GM19463 (cell line): ENCODE measurements at regions not wholly inside any gene's neighbourhood (a gene's known extent, or its start where the extent isn't known, plus 50 kb on each side); places are given as distances from the start of the nearest gene placed in this dataset.
"Not testable (repeated sequence)": the region's sequence is repeated elsewhere in the genome, so short reads cannot be mapped to it uniquely, and the experiment has no call there.

Experiments used
- ATAC-seq: cut with Tn5 transposase; IDR thresholded peaks from one replicate; pipeline ENCODE4 v1.9.1; 2021; ENCODE audit warnings: mild to moderate bottlenecking, moderate library complexity; ENCODE audit not compliant: unreplicated experiment

DNA sequence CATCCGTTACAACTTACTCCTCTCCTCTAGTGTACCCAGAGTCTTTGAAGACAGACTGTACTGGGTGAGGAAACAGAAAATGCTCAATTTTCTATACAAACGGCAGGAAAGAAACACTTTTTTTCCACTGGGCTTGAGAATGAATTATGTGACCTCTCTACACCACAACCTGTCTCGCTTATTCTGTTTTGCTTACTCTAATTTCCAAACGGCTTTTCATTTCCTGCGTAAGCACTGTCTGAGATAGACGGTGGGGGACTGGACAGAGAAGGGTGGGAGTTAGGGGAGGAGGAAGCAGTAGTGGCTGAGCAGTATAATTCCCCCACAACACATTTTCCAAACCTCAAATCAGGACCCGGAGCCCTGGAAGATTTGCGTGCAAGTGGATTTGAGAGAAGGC is 191.4 kb upstream of the SDK2 start:
- no peak for ATAC-seq

DNA sequence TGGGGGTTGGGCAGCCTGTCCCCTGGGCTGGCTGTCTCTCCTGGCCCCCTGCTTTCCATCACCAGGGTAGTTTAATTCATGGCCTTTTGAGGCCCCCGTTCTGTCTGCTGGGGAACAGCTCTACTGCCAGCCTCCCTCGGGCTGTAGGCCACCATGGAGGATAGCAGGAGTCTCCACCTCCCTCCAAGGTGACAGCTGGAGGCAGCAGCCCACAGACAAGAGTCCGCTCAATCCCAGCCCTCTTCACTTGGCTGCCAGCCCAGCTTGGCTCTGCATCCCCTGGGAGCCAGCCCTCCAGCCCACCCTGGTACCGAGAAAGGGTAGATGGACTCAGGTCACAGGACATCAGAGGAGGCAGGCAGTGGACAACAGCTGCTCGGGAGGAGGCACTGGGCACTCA is 194.6 kb upstream of the SDK2 start:
- no peak for ATAC-seq

DNA sequence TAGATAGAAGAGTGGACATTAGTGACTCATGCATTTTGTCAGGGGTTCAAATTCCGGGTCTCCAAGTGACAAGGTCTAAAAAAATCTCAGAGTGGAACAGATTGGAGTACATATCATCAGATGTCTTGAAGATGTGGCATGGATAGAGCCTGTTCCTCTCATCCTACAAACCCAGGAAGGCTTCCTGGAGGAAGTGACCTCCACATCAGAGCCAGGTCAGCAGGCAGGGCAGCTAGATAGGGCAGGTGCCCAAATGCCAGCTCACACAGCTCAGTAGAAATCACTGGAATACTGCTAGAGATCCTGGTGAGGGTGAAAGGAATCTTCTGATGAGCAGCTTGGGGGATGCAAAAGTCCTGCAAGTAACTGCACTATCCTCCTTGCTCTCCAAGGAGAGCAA is 196.6 kb upstream of the SDK2 start:
- ATAC-seq = no peak

DNA sequence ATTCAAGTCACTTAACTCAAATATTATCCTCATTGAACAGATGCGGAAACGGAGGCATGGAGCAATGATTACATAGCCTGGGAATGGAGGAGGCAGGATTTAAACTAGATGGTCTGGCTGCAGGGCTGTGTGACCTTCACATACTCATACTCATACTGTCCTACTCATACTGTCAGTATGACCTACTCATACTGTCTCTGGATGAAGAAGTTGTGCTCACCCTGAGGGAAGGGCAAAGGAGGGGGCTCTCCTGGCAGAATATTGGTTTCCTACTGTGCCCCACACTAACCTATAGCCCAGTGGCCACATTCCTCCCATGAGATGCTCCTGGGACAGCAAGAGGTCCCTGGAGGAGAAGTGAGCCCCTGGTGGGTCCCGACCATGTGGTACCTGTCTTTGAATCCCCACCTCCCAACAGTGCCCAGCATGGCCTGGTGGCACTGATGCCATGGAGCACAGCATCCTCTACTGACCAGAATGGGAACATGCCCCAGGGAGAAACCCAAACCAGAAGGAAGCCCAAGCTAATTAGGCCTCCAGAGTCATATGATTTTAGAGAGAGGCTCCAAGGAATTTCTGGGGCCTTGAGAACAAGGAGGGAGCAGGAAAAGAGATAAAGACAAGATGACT is 197.3 kb upstream of the SDK2 start:
- no peak for ATAC-seq

DNA sequence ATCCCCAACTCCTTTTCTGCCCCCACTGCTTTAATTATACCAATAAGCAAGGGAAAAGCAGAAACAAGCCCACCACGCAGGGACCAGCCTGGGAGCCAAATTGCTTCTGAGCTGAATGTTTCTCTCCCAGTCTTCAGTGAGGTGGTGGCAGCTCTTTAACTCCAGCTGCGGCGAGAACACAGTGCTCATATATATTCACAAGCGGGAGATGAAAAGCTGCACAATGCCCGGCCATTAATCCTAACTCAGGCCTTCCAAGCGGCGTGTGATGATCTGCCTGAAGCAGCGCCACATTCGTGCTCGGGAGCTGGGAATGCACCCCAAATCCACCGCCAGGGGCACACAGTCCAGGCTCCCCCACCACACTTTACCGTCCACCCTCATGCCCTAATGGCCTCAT is 203.7 kb upstream of the SDK2 start:
- no peak for ATAC-seq

DNA sequence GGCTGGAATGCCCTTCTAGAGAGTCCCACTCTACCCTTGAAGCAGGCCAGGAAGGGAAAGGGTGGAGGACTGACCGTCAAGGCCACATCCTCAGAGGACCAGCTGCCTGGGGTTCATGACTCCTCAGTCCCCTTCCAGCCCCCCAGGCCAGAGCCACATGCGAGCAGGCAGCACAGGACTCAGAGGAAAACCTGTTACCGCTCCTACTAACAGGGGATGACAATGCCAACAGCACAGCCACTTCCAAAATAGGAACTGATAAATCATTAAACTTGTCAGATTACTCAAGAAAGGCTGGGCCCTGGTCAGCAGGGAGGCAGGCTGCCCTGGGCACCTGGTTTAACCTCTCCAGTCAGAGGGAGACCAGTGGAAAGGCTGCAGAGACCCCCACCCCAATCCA is 206.2 kb upstream of the SDK2 start:
- ATAC-seq = no peak

DNA sequence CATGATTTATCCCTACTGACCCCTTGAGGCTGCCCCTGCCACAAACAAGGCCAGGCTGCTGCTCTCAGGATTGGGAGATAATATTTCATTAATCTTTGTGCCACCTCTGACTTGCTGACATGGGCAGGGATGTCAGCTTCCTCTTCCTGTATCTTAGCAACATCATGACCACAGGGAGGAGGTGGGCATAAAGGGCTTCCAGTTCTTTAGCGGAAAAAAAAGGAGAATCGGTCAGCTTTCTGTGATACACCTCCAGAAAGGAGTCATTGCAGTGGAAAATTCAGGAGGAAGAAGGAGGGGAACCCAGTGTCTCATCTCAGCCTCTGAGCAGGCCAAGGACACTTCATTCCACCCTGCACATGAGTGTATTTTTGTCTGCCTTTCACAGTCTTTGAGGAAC is 206.8 kb upstream of the SDK2 start:
- no peak for ATAC-seq

DNA sequence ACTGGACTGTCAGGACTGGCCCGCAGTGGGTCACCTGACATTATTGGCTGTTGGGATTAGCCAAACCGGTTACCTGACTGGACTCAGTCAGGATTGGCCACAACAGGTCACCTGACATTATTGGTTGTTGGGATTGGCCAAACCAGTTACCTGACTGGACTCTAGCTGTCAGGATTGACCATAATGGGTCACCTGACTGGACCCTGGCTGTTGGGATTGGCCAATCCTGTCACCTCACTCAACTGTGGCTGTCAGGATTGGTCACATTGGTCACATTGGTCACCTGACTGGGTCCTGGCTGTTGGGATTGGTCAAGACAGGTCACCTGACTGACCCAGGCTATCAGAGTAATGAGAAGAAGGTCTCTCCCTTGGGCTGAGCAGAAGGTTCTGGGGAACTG is 207.7 kb upstream of the SDK2 start:
- ATAC-seq = no peak

DNA sequence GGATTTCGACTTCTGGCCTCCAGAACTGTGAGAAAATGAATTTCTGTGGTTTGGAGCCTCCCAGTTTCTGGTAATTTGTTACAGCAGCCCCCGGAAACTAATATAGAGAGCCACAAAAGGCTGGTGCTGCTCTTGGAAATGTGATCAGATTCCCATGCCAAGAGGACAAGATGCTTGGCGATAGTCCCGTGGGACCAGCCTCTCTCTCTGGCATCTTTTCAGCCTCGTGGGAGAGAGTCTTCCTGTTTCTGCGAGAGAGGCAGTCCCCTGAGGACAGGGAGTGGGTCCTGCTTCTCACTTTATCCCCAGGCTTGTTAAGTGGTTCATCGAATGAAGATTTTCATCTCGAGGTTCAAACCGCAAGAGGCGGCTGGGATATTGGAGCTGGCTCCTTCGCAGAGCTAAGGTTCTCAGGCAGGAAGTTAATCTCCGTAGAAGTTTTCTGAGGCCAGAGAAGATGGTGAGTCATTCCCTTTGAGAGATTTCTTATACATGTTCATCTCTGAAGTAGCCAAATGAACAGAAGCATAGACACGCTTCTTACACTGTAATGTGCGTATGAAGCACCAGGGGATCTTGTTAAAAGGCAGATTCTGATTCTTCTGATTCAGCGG is 211.6 kb upstream of the SDK2 start:
- no peak for ATAC-seq

DNA sequence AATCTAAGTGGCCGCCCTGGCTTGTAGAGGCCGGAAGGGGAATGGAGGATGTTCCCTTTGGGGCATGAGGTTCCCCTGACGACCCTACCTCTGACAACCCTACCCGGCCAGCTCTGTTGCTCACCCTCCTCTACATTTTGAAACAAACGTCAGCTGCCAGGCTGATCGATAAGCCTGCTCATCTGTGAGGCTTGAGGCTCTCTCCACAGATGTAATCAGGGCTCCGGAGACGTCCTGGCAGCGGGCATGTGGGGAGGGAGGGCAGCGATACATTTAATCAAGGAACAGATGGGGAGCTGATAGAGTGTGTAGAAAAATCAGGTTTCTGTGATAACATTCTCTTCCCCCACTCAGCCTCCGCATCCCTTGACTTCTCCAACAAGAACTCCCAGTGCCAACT is 212.3 kb upstream of the SDK2 start:
- no peak for ATAC-seq

DNA sequence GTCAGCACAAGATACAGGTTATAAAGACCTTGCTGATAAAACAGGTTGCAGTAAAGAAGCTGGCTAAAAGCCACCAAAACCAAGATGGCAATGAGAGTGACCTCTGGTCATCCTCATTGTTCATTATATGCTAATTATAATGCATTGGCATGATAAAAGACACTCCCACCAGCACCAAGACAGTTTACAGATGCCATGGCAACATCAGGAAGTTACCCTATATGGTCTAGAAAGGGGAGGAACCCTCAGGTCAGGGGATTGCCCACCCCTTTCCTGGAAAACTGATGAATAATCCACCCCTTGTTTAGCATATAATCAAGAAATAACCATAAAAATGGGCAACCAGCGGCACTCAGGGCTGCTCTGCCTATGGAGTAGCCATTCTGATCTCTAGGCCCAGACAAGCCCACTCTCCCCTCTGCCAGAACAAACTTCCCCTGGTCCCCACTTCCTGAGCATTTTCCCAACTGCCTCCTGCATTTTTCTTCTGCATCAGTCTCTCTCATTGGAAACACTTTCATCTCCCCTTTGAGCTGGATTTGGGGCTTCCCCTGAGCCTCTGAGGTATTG is 215.3 kb upstream of the SDK2 start:
- ATAC-seq = not testable (repeated sequence)

DNA sequence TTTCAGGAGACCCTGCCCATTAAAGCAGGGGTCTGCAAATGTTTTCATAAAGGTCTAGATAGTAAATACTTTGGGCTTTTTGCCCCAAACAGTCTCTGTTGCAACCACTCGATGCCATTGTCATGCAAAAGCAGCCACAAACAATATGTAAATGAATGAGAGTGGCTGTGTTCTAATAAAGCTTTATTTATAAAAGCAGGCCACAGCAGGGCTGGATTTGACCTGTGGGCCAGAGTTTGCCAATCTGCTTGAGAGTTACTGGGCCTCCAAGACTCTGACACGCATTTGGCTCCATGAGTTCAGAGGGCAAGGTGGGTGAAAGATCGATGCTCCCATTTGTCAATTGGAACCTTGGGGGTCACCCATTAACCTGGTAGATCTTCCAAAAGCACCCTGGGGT is 217.3 kb upstream of the SDK2 start:
- ATAC-seq = no peak

DNA sequence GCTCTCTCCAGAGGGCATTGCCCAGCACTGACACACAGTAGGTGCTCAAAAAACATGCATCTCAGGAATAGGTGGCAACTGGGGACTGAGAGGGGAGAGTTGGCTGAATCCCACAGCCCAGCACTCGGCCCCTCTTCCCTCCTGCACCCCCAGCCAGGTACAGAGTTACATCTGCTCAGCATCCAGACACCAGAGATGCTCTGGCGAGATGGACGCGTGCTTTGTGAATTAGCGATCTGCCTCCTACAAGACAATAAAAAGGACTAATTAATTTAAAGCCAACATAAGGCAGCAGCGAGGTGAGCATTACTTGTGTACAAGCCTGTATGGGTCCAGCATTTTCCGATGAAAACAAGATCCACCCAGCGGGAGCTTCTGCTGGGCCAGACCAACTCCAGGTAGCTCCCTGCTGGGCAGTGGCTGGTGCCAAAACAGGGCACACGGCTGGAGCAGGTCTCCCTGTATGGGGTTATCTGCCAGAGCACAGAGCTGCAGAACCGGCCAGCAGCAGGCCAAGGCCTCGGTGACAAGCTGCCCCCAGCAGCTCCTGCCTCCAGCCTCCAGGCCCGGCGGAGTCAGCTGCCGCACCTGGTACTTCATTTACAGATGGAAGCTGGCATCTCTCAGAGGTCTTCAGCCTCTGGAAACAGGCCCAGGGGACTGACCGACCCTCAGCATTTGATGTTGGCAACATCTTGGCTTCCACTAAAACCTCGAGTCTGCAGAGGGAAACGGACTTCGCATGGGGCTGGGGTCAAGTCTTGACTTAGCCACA is 219.7 kb upstream of the SDK2 start:
- no peak for ATAC-seq

DNA sequence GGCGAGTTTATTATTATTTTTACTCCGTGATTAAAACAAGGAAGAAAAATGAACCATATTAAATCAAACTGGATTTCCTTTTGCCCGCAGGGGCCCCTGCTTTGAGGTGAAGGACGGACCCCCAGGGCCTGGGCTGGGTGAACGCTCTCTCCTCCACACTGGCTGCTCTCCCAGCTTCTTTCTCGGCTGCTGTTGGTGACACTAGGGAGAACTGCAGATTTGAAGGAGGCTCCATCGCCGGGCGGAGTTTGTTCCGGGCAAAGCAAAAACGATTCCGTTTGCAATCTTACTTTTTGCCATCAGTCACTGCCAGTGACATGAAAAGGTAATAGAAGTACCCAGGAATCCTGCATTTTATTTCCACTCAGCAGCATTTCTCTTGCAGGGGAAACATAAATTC is 221.6 kb upstream of the SDK2 start:
- ATAC-seq = no peak

DNA sequence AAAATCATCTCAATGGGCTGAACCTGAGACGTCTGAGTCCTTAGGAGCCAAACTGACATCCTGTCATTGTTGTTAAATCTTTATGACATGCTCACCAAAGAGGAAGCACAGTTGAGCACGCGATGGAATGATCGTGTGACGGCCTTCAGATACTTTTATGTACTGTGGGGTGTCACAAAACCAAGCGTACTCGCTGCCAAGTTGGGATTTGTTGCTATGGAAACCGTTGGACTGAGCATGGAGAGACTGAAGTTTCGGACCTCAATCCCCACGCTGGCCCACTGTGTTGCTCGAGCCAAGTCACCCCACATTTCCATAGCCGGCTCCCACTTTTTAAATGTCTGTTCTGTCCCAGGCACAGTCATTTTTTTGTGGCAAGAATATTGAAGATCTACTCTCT is 222.8 kb upstream of the SDK2 start:
- ATAC-seq = no peak

DNA sequence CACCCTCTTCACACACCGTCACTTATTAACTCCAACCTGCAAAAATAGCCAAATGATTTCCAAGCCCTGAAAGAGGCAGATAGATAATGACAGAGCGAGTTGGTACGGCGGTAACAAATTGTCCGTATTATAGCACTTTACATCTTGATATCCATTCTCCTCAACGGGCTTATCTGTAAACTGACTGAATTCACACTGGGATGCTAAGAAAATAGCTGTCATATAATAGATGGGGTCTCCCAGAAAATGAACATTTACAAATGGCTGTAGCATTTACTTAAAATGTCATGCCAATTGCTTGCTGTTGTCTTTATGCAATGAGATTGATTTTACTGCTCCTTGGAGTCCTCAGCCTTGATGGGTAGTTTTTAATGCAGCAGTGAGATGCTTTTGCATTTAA is 225.8 kb upstream of the SDK2 start:
- no peak for ATAC-seq

DNA sequence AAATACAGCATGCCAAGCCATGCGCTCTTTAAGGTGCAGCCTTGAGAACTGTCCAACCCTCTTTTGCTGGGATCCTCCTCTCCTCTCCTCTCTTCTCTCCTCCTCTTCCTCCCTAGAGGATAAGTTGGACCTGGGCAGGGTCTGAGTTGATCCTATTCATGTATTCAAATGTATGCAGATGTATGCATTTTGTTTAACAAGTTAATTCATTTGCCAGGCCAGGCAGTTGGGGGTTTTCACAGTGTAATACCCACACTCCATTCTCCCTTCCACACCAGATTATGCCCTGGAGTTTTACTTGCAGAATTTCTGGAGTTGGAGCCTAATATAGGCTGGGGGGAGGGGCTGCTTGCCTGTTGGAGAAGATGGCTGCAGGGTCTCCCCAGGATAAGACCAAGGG is 226.2 kb upstream of the SDK2 start:
- no peak for ATAC-seq

DNA sequence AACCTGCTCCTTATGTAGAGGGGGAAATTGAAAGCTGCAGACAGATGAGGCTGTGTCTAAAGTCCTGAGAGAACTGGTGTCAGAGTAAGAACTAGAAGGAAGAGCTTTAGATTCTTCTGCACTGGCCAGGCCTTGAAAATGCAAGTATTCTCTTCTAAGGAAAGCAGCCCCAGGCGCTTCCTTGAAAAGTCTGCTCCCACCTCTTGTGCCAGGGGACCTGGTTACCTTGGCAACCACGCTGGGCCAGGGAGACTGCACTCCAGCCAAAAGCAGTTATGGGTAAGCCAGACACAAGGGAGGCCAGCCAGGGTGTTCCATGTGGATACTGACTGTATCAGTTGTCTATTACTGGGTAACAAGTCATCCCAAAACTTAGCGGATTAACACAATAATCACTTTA is 228.6 kb upstream of the SDK2 start:
- no peak for ATAC-seq

DNA sequence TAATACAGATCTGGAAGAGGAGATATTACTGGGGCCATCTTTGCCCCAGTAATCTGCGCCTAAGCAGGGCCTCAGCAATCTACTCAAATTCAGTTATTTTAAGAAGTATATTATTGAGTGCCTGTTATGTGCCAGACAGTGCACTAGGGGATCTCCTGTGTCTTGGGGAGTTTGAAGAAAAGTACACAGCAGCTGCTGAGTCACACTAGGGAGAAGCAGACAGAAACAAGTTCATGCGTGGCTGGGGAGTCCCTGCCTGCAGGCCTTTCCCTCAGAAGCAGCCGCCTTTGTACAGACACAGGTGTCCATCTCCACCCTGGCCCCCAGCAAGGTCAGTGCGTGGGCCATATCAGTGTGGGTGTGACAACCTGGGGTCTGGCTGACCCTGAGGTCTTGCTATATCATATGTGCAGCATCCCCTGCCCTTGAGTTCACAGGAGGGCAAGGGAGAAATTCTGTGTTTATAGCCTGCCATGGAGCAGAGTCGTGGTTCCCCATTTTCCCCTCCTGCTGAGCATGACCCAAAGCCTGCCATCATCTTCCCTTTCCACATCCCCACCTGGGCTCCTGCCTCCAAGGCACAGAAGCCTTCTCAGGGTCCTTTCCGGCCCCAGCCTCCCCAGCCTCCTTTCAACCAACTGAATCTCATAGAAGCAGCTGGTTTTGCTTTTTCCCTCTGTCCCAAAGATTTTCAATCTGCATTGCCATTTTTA is 229.9 kb upstream of the SDK2 start:
- ATAC-seq = peak; percentile 85

DNA sequence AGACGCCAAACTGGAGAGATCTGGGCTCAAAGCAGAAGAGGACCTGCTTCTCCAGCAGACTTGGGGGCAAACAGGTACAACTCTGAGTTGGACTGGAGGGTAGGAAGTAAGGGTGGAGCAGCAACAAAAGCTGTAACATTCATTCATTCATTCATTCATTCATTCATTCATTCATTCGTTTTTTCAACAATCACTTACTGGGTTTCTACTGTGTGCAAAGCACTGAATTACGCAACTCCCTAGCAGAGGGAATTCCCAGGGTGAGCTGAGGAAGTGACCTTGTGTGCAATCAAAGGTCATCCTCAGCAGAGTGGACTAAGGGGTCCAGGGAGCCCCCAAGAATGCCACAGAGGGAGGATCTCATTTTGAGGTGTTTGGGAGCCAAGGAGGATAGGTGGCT is 231.1 kb upstream of the SDK2 start:
- no peak for ATAC-seq

DNA sequence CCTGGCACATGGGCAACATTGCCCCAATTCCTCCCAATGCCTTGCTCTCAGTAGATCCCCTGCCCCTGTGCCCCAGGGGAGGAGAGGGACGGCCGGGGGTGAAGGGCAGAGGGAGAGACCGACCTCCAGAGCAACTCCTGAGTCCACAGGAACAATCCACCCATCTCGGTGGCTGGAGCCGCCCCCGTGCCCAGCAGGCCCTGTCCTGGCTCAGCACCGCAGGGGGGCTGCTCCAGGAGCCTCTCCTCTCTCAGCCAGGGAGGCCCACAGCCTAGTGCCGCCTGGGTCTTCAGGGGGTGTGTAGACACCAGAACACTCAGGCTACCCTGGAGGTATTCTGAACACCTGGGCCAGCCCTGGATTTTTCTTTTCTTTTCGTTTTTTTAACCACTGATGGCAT is 233.7 kb upstream of the SDK2 start:
- ATAC-seq = no peak

DNA sequence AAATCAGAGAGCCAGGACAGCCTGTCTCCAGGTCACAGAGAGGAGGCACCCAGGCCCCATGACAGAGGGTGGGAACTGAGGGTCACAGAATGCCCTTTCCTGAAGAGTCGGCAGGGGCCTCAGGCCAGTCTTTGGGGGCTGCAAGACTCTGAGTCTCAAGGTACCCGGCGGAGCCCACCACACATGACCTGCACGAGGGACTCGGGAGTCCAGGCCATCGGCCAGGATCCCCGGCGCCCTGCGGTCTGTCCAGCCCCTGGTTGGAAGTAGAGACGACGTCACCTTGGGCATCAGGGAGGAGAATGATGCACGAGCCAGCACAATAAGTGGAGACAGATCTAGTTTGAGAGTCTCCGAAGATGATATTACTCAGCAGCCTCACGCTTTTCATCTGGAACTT is 234.7 kb upstream of the SDK2 start:
- no peak for ATAC-seq
